GM12873 (cell line): ENCODE measurements at regions not wholly inside any gene's neighbourhood (a gene's known extent, or its start where the extent isn't known, plus 50 kb on each side); places are given as distances from the start of the nearest gene placed in this dataset.

Experiments used
- CTCF ChIP-seq: IDR thresholded peaks from 2 replicates; pipeline ENCODE4 v1.5.1; 2012; ENCODE audit warnings: low read depth, mild to moderate bottlenecking, moderate library complexity, low read length, control low read depth; ENCODE audit not compliant: insufficient read depth; ENCODE audit errors: missing control alignments

GRCh38 chr9:78932849-78933627, 636.1 kb downstream of the PSAT1 start:
- no peak for TF ChIP-seq CTCF

GRCh38 chr9:78934880-78935279, 636.9 kb upstream of the TLE4 start:
- TF ChIP-seq CTCF: no peak

DNA sequence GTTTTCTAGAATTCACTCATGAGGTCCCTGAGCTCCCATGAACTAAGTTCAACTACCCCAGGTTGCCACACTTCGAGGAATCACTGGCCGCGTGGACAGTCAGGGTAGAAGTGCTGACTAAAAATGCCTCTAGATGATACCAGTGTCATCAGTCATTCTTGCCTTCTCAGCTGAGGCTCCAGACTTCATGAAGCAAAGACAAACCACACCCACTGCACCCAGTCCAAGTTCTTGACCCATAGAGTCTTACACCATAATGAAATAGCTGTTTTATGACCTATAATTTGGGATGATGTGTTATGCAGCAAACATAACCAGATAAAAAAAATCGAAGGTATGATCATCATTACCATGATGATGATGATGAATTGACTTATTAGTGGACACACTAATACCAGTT, 632.9 kb upstream of the TLE4 start:
- no peak for TF ChIP-seq CTCF

DNA sequence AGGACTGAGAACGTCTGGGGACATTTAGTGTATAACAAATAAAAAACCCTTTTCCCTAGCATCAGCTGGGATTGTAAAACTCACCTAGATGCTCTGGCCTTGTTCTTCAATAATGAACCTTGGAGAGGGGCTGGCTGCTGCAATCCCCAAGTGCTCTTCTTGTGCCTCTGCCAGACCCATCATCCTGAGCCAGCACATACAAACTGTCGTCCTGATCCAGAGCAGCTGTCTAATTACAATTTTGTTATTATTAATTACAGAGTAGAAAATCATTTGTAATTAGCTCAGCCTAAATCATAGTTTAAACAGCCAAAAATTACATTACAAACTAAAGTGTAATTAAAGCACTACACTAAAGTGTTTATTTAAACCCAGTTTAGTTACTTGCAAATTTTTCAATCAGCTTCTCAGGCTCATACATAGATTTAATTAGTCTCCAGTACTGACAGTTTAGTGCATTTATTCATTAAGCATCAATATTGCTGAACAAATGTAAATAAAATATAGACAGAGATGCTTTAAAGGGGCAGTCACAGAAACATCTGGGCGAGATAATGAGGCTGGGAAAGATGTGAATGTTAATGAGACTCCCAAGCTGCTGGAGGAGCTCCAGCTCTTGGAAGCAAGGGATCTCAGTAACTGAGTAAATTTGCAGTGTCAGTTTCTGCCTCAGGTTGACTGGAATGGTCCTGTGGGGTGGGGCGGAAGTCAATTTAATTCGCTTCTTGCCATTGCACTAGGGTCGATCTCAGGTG, 632.3 kb upstream of the TLE4 start:
- TF ChIP-seq CTCF: no peak

DNA sequence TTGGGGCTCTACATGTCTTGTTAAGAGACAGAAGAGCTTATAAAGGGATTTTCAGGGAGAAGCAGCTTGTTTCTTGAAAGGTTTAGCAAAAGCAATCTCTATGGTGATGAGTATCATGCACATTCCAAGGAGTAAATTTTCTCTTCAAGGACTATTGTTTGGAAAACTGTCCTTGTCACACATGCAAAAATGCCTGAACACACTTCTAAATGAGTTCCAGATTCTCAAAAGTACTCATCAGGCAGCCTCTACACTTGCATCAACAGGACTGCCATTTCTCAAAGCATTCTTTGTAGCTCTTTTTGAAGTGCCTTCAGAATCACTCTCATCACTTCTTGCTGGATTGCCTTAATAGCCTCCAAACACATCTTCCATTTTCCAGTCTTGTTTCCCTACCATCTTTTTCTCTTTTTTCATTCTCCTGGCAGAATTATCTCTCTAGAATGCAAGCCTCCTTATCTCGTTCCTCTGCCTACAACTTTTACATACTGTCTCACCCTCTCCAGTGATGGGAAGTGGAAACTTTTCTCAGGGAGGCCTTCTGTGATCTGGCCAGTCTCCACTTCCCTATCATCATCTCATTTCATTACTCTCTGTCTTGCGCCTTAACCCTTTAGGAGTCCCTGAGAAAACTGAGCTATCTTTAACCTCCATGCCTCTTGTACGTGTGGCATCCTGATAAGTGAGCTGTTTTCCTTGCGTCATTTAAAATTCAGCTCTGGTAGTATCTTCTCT, 631.5 kb upstream of the TLE4 start:
- no peak for TF ChIP-seq CTCF

GRCh38 chr9:78954286-78954685, 617.5 kb upstream of the TLE4 start:
- TF ChIP-seq CTCF: no peak

GRCh38 chr9:78958892-78959291, 612.9 kb upstream of the TLE4 start:
- peak; percentile 47 for TF ChIP-seq CTCF
